Left lung (tissue), 4 donors: ENCODE measurements at regions not wholly inside any gene's neighbourhood (a gene's known extent, or its start where the extent isn't known, plus 50 kb on each side); places are given as distances from the start of the nearest gene placed in this dataset.

Experiments used
- ATAC-seq: fragments of 200-7000 bp; cut with Tn5 transposase; one replicate; pipeline ENCODE4 v1.9.1; 2020; ENCODE audit warnings: moderate library complexity
- DNase-seq, 4 donors: peaks; one replicate each; pipeline ENCODE4 v3.0.0-alpha.2; 2013 to 2020
- H3K27ac ChIP-seq, 2 donors: fragments of 200-600 bp; sonication (generic) in 1 of 2; one replicate each; pipeline versions ENCODE4 v1.5.0 to v1.8.0; 2020 to 2021
- H3K27me3 ChIP-seq, 2 donors: fragments of 200-600 bp; sonication (generic) in 1 of 2; one replicate each; pipeline versions ENCODE4 v1.5.0 to v1.8.0; 2020 to 2021
- H3K36me3 ChIP-seq, 2 donors: fragments of 200-600 bp; sonication (generic) in 1 of 2; one replicate each; pipeline versions ENCODE4 v1.5.0 to v1.8.0; 2020 to 2021
- H3K4me1 ChIP-seq, 2 donors: fragments of 200-600 bp; one replicate each; pipeline ENCODE4 v1.8.0; 2021
- H3K4me3 ChIP-seq, 2 donors: fragments of 200-600 bp; sonication (generic) in 1 of 2; one replicate each; pipeline versions ENCODE4 v1.5.0 to v1.8.0; 2020 to 2021; ENCODE audit warnings: mild to moderate bottlenecking in 1 of 2
- H3K9me3 ChIP-seq, 2 donors: fragments of 200-600 bp; sonication (generic) in 1 of 2; one replicate each; pipeline versions ENCODE4 v1.5.0 to v1.8.0; 2020 to 2021
- CTCF ChIP-seq, 2 donors: fragments of 200-600 bp; sonication (generic) in 1 of 2; IDR thresholded peaks; one replicate each; pipeline versions ENCODE4 v1.5.0 to v1.8.0; 2021; ENCODE audit warnings: antibody characterized with exemption in 2 of 2
- intact Hi-C, 2 donors: fragments of 100-400 bp; cut with DNase I; formaldehyde crosslinking; loops; one replicate each; pipeline versions ENCODE4 v1.11.2 to v1.14.2; 2022
- donor health status: DM: no; HTN: yes; CAD: no.
- donor health status: DM: no; HTN: no; CAD: no.

GRCh38 chr9:105950448-105950847 lies 256.1 kb downstream of the TMEM38B start:
- intact Hi-C loops = no loop called here
- DNase-seq = no peak
- no peak overlapping the region for H3K4me3 ChIP-seq
- H3K27me3 ChIP-seq = no peaks in the 10 kb centered on the region
- H3K4me1 ChIP-seq = no peaks in the 10 kb centered on the region
- no peak overlapping the region for H3K27ac ChIP-seq
- H3K9me3 ChIP-seq = peaks cover 0 to 41% of the 10 kb centered on the region in 2 donors
- no peak for TF ChIP-seq CTCF (IDR thresholded peaks at IDR 0.05)
- no peak for ATAC-seq
- no peaks in the 10 kb centered on the region for H3K36me3 ChIP-seq

DNA sequence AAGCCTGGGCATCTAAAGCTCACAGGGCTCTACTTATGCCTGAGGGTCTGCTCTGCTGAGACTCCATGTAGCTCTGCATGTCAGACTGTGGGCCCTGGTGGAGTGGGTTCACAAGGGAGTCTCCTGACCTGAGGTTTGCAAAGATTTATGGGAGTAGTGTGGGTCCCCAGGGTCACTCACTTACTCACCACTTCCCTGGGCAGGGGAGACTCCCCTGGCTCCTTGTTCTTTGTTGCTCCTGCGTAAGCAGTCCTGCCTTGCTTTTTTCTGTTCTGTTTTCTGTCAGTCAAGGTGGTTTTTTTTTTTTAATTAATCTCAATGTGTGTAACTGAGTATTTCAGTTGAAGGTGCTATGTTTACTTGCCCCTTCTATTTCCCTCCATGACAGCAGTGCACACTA lies 256.6 kb downstream of the TMEM38B start:
- peaks cover 0 to 37% of the 10 kb centered on the region in 2 donors for H3K9me3 ChIP-seq
- H3K36me3 ChIP-seq = no peaks in the 10 kb centered on the region
- no peak for DNase-seq
- H3K4me3 ChIP-seq = no peak overlapping the region
- H3K4me1 ChIP-seq = no peaks in the 10 kb centered on the region
- H3K27ac ChIP-seq = no peak overlapping the region
- TF ChIP-seq CTCF (IDR thresholded peaks at IDR 0.05) = no peak
- ATAC-seq = no peak
- intact Hi-C loops = no loop called here
- no peaks in the 10 kb centered on the region for H3K27me3 ChIP-seq

- H3K4me3 ChIP-seq = no peak overlapping the region
- intact Hi-C loops = no loop called here
- ATAC-seq = no peak
These were observed 260.2 kb downstream of the TMEM38B start for GRCh38 chr9:105954517-105954916.

DNA sequence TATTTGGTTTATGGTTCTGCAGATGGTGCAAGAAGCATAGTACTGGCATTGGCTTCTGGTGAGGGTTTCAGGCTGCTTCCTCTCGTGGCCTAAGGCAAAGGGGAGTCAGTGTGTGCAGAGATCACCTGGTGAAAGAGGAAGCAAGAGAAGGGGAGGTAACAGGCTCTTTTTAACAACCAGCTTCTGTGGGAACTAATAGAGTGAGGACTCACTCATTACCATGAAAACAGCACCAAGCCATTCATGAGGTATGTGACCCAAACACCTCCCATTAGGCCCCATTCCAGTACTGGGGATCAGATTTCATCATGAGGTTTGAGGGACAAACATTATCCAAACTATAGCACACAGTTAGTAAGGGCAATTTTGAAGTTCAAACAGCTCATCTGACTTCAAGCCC lies 263.5 kb downstream of the TMEM38B start:
- TF ChIP-seq CTCF (IDR thresholded peaks at IDR 0.05) = no peak
- no peaks in the 10 kb centered on the region for H3K27me3 ChIP-seq
- no peak overlapping the region for H3K27ac ChIP-seq
- no peaks in the 10 kb centered on the region for H3K9me3 ChIP-seq
- intact Hi-C loops = no loop called here
- H3K4me3 ChIP-seq = no peak overlapping the region
- ATAC-seq (no peak), DNase-seq (no peak)
- H3K36me3 ChIP-seq = no peaks in the 10 kb centered on the region
- H3K4me1 ChIP-seq = no peaks in the 10 kb centered on the region

More at GRCh38 chr9:105954517-105954916, 260.2 kb downstream of the TMEM38B start:
- Histone ChIP-seq H3K27me3 (no peaks in the 10 kb centered on the region), H3K4me1 (no peaks in the 10 kb centered on the region), H3K9me3 (peaks cover 0 to 17% of the 10 kb centered on the region in 2 donors), H3K36me3 (no peaks in the 10 kb centered on the region), H3K27ac (no peak overlapping the region)
- no peak for TF ChIP-seq CTCF (IDR thresholded peaks at IDR 0.05)
- no peak for DNase-seq

DNA sequence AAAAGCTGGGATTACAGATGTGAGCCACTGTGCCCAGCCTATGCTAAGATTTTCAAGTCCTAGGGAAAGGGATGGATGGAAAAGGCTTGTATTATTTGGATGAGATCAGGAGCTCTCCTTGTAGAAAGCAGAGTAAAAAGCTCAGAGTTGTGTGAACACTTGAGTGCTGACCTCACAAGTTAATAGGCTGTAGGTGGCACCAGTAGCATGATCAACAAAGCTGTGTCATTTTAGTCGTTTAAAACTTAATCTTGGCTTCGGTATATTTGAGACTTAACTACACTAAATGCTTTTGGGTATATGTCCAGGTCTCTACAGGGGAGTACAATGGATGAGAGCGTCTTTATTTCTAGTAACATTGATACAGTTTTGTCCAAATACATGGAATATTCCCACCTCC lies 264.2 kb downstream of the TMEM38B start:
- intact Hi-C loops = no loop called here
- ATAC-seq (no peak), DNase-seq (no peak)
- no peaks in the 10 kb centered on the region for H3K36me3 ChIP-seq
- H3K27me3 ChIP-seq = no peaks in the 10 kb centered on the region
- no peak overlapping the region for H3K4me3 ChIP-seq
- H3K4me1 ChIP-seq = no peaks in the 10 kb centered on the region
- H3K27ac ChIP-seq = no peak overlapping the region
- no peak for TF ChIP-seq CTCF (IDR thresholded peaks at IDR 0.05)
- H3K9me3 ChIP-seq = no peaks in the 10 kb centered on the region
